Lung (tissue), 11 donors: ENCODE measurements at regions not wholly inside any gene's neighbourhood (a gene's known extent, or its start where the extent isn't known, plus 50 kb on each side); places are given as distances from the start of the nearest gene placed in this dataset.
A peak's percentile ranks its signal among the peaks of the same experiment; 100 is the strongest.

ENCODE experiments used
- ATAC-seq: fragments of 200-7000 bp; cut with Tn5 transposase; one replicate; pipeline ENCODE4 v1.9.1; 2020; ENCODE audit warnings: moderate number of reproducible peaks; ENCODE audit not compliant: insufficient read depth, low FRiP score
- DNase-seq, 3 donors: peaks; one replicate each; pipeline ENCODE4 v3.0.0-alpha.2; 2013 to 2017
- H3K27ac ChIP-seq, 2 donors: one replicate each; pipeline ENCODE4 v1.5.1; 2013; ENCODE audit warnings: mild to moderate bottlenecking in 2 of 2, moderate library complexity in 2 of 2, control low read depth in 1 of 2, inconsistent platforms in 1 of 2, low read depth in 1 of 2, low read length in 1 of 2
- H3K27me3 ChIP-seq, 3 donors: one replicate each; pipeline ENCODE4 v1.5.1; 2013; ENCODE audit warnings: low read length in 2 of 3; ENCODE audit not compliant: control insufficient read depth in 3 of 3, insufficient read depth in 3 of 3
- H3K36me3 ChIP-seq, 4 donors: one replicate each; pipeline ENCODE4 v1.5.1; 2013; ENCODE audit warnings: low read length in 4 of 4, mild to moderate bottlenecking in 1 of 4, moderate library complexity in 1 of 4; ENCODE audit not compliant: control insufficient read depth in 4 of 4, insufficient read depth in 4 of 4
- H3K4me1 ChIP-seq, 5 donors: one replicate each; pipeline ENCODE4 v1.5.1; 2013; ENCODE audit warnings: low read length in 5 of 5, mild to moderate bottlenecking in 2 of 5, moderate library complexity in 1 of 5; ENCODE audit not compliant: control insufficient read depth in 5 of 5, insufficient read depth in 5 of 5
- H3K4me3 ChIP-seq: one replicate; pipeline ENCODE4 v1.5.1; 2013; ENCODE audit warnings: mild to moderate bottlenecking, control low read depth, moderate library complexity
- H3K9ac ChIP-seq, 2 donors: one replicate each; pipeline ENCODE4 v1.5.1; 2013; ENCODE audit warnings: low read length in 2 of 2, control low read depth in 1 of 2; ENCODE audit not compliant: insufficient read depth in 1 of 2
- H3K9me3 ChIP-seq, 4 donors: one replicate each; pipeline ENCODE4 v1.5.1; 2013; ENCODE audit warnings: low read length in 3 of 4, mild to moderate bottlenecking in 1 of 4, moderate library complexity in 1 of 4; ENCODE audit not compliant: control insufficient read depth in 4 of 4, insufficient read depth in 3 of 4
- CTCF ChIP-seq: IDR thresholded peaks from 2 replicates; pipeline ENCODE4 v1.5.1; 2012; ENCODE audit warnings: mild to moderate bottlenecking; ENCODE audit errors: control extremely low read depth, extremely low read depth
- WGBS, 2 donors: extraction: QIAGEN DNeasy Blood & Tissue Kit; methylation state at CpG; one replicate each; pipeline ENCODE4 v1.1.7; 2013; 5-methylcytosine and 5-hydroxymethylcytosine counted together
- donor health status: control.
- donor health status: control.
- donor health status: Bipolar disorder and iron deficiency.
- donor health status: healthy.
- donor health status: DM: yes; HTN: yes; CAD: no.

- no peak overlapping the region for H3K9ac ChIP-seq
- 89 to 93% methylated on average over 1 of the region's 1 CpG for WGBS, 2 donors
- H3K27me3 ChIP-seq, result no peaks in the 10 kb centered on the region
- H3K9me3 ChIP-seq, result no peaks in the 10 kb centered on the region
- DNase-seq (no peak), ATAC-seq (no peak)
- TF ChIP-seq CTCF, result no peak
- H3K4me1 ChIP-seq, result peaks cover 0 to 15% (median 0%) of the 10 kb centered on the region in 5 donors
- H3K36me3 ChIP-seq, result no peaks in the 10 kb centered on the region
- H3K4me3 ChIP-seq, result no peak overlapping the region
- H3K27ac ChIP-seq, result peak overlapping the region in 1 of 2 donors; percentile 42
Measured at GRCh38 chr11:122193457-122193856, 77.4 kb upstream of the BLID start.

GRCh38 chr11:122192634-122193255, 76.7 kb upstream of the BLID start:
- ATAC-seq, result no peak

GRCh38 chr11:122190768-122191167, 74.8 kb upstream of the BLID start:
- Histone ChIP-seq H3K9me3 (peaks cover 0 to 6% (median 0%) of the 10 kb centered on the region in 4 donors), H3K4me3 (no peak overlapping the region), H3K36me3 (no peaks in the 10 kb centered on the region), H3K27me3 (no peaks in the 10 kb centered on the region), H3K9ac (no peak overlapping the region), H3K4me1 (peaks cover 0 to 6% (median 0%) of the 10 kb centered on the region in 5 donors), H3K27ac (no peak overlapping the region)
- DNase-seq, result no peak
- TF ChIP-seq CTCF, result no peak
- ATAC-seq, result no peak
- WGBS, 2 donors, result 89% methylated on average over 2 of the region's 2 CpGs

More at GRCh38 chr11:122192634-122193255, 76.7 kb upstream of the BLID start:
- DNase-seq, result no peak
- Histone ChIP-seq H3K4me3 (no peak overlapping the region), H3K27ac (no peak overlapping the region), H3K9me3 (no peaks in the 10 kb centered on the region), H3K9ac (no peak overlapping the region), H3K36me3 (no peaks in the 10 kb centered on the region), H3K4me1 (peaks cover 0 to 15% (median 0%) of the 10 kb centered on the region in 5 donors), H3K27me3 (no peaks in the 10 kb centered on the region)
- 64 to 79% methylated on average over 3 of the region's 3 CpGs for WGBS, 2 donors
- no peak for TF ChIP-seq CTCF

GRCh38 chr11:122189229-122189628, 73.2 kb upstream of the BLID start:
- 70 to 90% methylated on average over 2 of the region's 2 CpGs for WGBS, 2 donors
- no peak for DNase-seq
- no peak overlapping the region for H3K4me3 ChIP-seq
- no peak for TF ChIP-seq CTCF
- peak overlapping the region in 1 of 2 donors; percentile 70 for H3K27ac ChIP-seq
- H3K9ac ChIP-seq, result no peak overlapping the region
- peak; percentile 75 for ATAC-seq
- H3K4me1 ChIP-seq, result peaks cover 0 to 5% (median 0%) of the 10 kb centered on the region in 5 donors
- H3K36me3 ChIP-seq, result peaks cover 0 to 6% (median 0%) of the 10 kb centered on the region in 4 donors
- H3K9me3 ChIP-seq, result peaks cover 0 to 6% (median 1%) of the 10 kb centered on the region in 4 donors
- H3K27me3 ChIP-seq, result no peaks in the 10 kb centered on the region
